A673 (cell line): ENCODE measurements at regions not wholly inside any gene's neighbourhood (a gene's known extent, or its start where the extent isn't known, plus 50 kb on each side); places are given as distances from the start of the nearest gene placed in this dataset.

Source experiments
- BruUV-seq: library from RNA; stranded (reverse); fragments of 400-500 nt; replicated peaks from 2 replicates; lab custom pipeline; 2021; lab: Mats Ljungman, UMichigan
- CTCF ChIA-PET: fragments of 300-600 bp; sonication (Branson Sonifier 250); formaldehyde crosslinking; loops from one replicate; lab custom pipeline; 2022; ENCODE audit warnings: antibody characterized with exemption; lab: Charles Lee
- POLR2A ChIA-PET: fragments of 300-600 bp; sonication (Branson Sonifier 250); formaldehyde crosslinking; loops from one replicate; lab custom pipeline; 2022; ENCODE audit warnings: antibody characterized with exemption; ENCODE audit not compliant: low non-redundant PET; lab: Charles Lee
- DNase-seq: peaks from one replicate; pipeline ENCODE4 v3.0.0-alpha.2; 2015; ENCODE audit warnings: low spot score
- H3K27ac ChIP-seq: fragments of 200-600 bp; sonication (generic); 2 replicates; pipeline ENCODE4 v1.5.1; 2016; ENCODE audit warnings: mixed run types, low read depth, mild to moderate bottlenecking, mixed read lengths, antibody characterized with exemption, low read length; ENCODE audit not compliant: poor library complexity, severe bottlenecking
- H3K27me3 ChIP-seq: fragments of 200-600 bp; sonication (generic); replicated peaks from 2 replicates; pipeline ENCODE4 v1.6.1; 2017; ENCODE audit warnings: mixed run types, low read depth, mild to moderate bottlenecking, mixed read lengths, antibody characterized with exemption, low read length; ENCODE audit not compliant: insufficient read depth, poor library complexity
- H3K36me3 ChIP-seq: fragments of 200-600 bp; sonication (generic); 2 replicates; pipeline ENCODE4 v1.6.1; 2016; ENCODE audit warnings: mixed run types, mild to moderate bottlenecking, mixed read lengths, antibody characterized with exemption, low read length; ENCODE audit not compliant: insufficient read depth, poor library complexity, severe bottlenecking
- H3K4me1 ChIP-seq: fragments of 200-600 bp; sonication (generic); 2 replicates; pipeline ENCODE4 v1.6.1; 2017; ENCODE audit warnings: mixed run types, mild to moderate bottlenecking, mixed read lengths, antibody characterized with exemption, low read length; ENCODE audit not compliant: insufficient read depth, poor library complexity, severe bottlenecking
- H3K4me3 ChIP-seq: fragments of 200-600 bp; sonication (generic); 2 replicates; pipeline ENCODE4 v1.5.1; 2016; ENCODE audit warnings: low read depth, mixed run types, mild to moderate bottlenecking, mixed read lengths, low read length; ENCODE audit not compliant: poor library complexity, severe bottlenecking
- H3K9me3 ChIP-seq: fragments of 200-600 bp; sonication (generic); 2 replicates; pipeline ENCODE4 v1.6.1; 2016; ENCODE audit warnings: mixed run types, low read depth, mild to moderate bottlenecking, mixed read lengths, antibody characterized with exemption, low read length; ENCODE audit not compliant: poor library complexity, severe bottlenecking
- CTCF ChIP-seq: fragments of 300-800, 200-600 bp; sonication (generic); conservative IDR thresholded peaks from 2 replicates; pipeline ENCODE4 v1.5.1; 2017; ENCODE audit warnings: low read depth, mild to moderate bottlenecking, antibody characterized with exemption, low read length, moderate library complexity, mixed read lengths
- EZH2 ChIP-seq: fragments of 200-600 bp; sonication (generic); IDR thresholded peaks from 2 replicates; pipeline ENCODE4 v1.6.1; 2017; ENCODE audit warnings: borderline replicate concordance, low read depth, mild to moderate bottlenecking, mixed read lengths, antibody characterized with exemption, low read length; ENCODE audit not compliant: poor library complexity, severe bottlenecking
- intact Hi-C: fragments of 100-400 bp; cut with micrococcal nuclease; formaldehyde crosslinking; loops from one replicate; pipeline ENCODE4 v1.10.0; 2022; ENCODE audit not compliant: unreplicated experiment

DNA sequence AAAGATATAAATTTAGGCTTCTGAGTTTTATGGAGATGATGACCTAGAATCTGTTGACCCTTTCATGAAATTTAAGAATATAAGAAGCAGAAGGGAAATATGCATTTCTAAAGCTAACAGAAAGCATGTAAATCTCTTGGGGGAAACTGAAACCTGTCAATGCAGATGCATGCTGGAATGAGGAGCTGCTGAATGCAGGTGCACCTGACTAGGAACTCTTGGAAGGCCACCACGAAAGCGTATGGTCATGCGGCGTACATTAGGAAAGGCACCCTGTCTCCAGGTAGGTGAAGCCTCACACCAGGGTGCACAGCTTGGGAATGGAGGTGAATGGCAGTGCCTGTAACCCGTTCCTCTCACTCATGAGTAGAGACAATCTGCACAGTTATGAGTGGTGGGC is 309.7 kb downstream of the SEC16B start:
- ChIA-PET CTCF (no interaction called here), POLR2A (no interaction called here)
- Histone ChIP-seq H3K4me1 (peaks cover 11% of the 10 kb centered on the region), H3K9me3 (peaks cover 4% of the 10 kb centered on the region), H3K27me3 (no peaks in the 10 kb centered on the region), H3K36me3 (no peaks in the 10 kb centered on the region), H3K4me3 (no peak overlapping the region), H3K27ac (no peak overlapping the region)
- no peak for DNase-seq
- BruUV-seq, result no TSS peak
- TF ChIP-seq EZH2 (no peak), CTCF (no peak)
- intact Hi-C loops, result no loop called here

DNA sequence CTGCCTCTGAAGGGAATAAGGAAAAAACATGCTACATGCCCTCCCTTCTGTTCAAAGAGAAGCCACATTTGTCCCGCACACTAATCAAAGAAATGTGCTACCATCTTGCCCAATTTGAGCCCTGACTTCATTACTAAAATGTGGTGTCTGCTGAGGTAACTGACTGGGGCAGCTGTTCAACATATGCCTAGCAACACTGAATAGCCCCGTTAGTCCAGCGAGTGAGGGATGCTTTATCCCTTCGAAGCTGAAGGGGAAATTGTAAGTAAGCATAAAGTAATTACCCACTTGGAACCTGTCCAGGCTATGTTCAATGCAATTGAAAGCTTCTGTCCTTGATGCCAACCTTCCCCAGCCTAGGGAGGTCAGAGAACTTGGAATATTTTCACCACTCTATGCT is 310.6 kb downstream of the SEC16B start:
- Histone ChIP-seq H3K9me3 (peaks cover 4% of the 10 kb centered on the region), H3K36me3 (no peaks in the 10 kb centered on the region), H3K27me3 (no peaks in the 10 kb centered on the region), H3K27ac (no peak overlapping the region), H3K4me3 (no peak overlapping the region), H3K4me1 (peaks cover 13% of the 10 kb centered on the region)
- no TSS peak for BruUV-seq
- TF ChIP-seq EZH2 (no peak), CTCF (no peak)
- ChIA-PET POLR2A (no interaction called here), CTCF (no interaction called here)
- intact Hi-C loops, result no loop called here
- DNase-seq, result no peak

GRCh38 chr1:177656598-177656997 is 313.3 kb downstream of the SEC16B start:
- no TSS peak for BruUV-seq
- no peaks in the 10 kb centered on the region for H3K27me3 ChIP-seq
- CTCF ChIA-PET, result no interaction called here

More at GRCh38 chr1:177656598-177656997, 313.3 kb downstream of the SEC16B start:
- H3K9me3 ChIP-seq, result peaks cover 4% of the 10 kb centered on the region
- no peak for DNase-seq
- POLR2A ChIA-PET, result no interaction called here
- intact Hi-C loops, result no loop called here
- no peak for TF ChIP-seq EZH2
- TF ChIP-seq CTCF, result no peak
- H3K27ac ChIP-seq, result no peak overlapping the region
- H3K4me1 ChIP-seq, result peaks cover 13% of the 10 kb centered on the region
- no peaks in the 10 kb centered on the region for H3K36me3 ChIP-seq
- no peak overlapping the region for H3K4me3 ChIP-seq
